GM12801 (cell line): ENCODE measurements at regions not wholly inside any gene's neighbourhood (a gene's known extent, or its start where the extent isn't known, plus 50 kb on each side); places are given as distances from the start of the nearest gene placed in this dataset.

ENCODE experiments used
- CTCF ChIP-seq: IDR thresholded peaks from one replicate; pipeline ENCODE4 v1.5.1; 2011; ENCODE audit warnings: control low read depth; ENCODE audit not compliant: insufficient read length; ENCODE audit errors: extremely low read depth

GRCh38 chr9:107390778-107391177 is 98.8 kb downstream of the KLF4 start:
- no peak for TF ChIP-seq CTCF

DNA sequence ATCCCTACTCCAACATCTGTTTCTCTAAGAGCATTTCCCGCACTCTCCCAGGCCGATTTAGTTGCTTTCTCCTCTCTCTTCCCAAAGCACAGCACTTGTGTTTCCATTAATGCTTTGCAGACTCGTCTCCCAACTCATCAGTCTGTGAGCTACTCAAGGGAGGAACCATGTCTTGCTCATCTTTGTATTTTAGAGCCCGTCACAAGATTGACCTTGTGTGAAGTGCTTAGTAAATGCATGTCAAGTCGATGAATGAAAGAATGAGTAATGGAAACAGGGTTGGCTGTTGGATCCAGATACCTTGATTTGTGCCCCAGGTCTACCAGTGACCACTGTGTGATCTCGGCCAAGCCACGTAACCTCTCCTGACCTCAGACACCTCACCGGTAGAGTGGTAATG is 99.3 kb downstream of the KLF4 start:
- TF ChIP-seq CTCF: no peak

GRCh38 chr9:107389617-107390071 is 99.9 kb downstream of the KLF4 start:
- no peak for TF ChIP-seq CTCF

DNA sequence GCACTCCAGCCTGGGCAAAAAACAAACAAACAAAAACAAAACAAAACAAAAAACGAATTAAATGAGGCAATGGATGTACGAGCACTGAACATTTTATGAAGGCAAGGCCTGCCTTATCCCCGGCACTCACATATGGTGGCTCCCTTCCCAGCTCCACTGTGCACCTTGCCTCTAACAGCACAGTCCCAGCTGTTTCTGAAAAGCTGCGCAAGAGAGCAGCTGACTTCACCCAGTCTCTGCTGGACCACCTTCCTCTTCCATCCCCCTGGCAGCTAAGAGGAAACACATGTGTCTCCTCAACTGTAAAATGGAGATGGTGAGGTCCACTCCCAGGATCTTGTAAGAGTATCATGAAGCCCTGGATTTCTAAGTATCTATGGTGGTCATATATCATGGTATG is 100.7 kb downstream of the KLF4 start:
- no peak for TF ChIP-seq CTCF

- TF ChIP-seq CTCF: no peak
Observed at GRCh38 chr9:107387409-107387808, 102.2 kb downstream of the KLF4 start.

- no peak for TF ChIP-seq CTCF
Observed at GRCh38 chr9:107386396-107386795, 103.2 kb downstream of the KLF4 start.
